ENCODE measurements at regions not wholly inside any gene's neighbourhood (a gene's known extent, or its start where the extent isn't known, plus 50 kb on each side); places are given as distances from the start of the nearest gene placed in this dataset.

DNA sequence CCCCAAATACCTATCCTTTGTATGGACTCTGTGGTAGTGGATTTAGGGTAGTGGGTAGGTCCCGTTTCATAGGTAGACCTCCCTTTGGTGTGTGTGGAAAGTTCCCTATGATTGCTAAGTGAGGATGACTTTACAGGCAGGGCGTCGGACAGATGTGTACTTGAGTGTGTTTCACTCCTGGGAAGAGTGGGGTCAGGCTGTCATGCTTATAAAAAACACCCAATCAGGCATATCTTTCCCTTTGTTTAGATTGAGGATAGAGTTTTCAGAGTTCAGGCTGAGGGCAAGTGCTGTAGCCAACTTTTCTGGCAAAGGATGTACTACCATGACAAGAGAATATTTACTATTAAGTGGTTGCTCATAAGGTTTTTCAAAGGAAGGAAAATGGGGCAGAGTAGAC lies 242.0 kb downstream of the YTHDC2 start:
- no peaks in the 10 kb centered on the region for H3K9me3 ChIP-seq
- no peak overlapping the region for H3K27ac ChIP-seq
- in situ Hi-C loops (cut with MboI; ENCODE audit: low sequenced_read_pairs in 4 of 4) = no loop called here
- TF ChIP-seq, protein P1, sequence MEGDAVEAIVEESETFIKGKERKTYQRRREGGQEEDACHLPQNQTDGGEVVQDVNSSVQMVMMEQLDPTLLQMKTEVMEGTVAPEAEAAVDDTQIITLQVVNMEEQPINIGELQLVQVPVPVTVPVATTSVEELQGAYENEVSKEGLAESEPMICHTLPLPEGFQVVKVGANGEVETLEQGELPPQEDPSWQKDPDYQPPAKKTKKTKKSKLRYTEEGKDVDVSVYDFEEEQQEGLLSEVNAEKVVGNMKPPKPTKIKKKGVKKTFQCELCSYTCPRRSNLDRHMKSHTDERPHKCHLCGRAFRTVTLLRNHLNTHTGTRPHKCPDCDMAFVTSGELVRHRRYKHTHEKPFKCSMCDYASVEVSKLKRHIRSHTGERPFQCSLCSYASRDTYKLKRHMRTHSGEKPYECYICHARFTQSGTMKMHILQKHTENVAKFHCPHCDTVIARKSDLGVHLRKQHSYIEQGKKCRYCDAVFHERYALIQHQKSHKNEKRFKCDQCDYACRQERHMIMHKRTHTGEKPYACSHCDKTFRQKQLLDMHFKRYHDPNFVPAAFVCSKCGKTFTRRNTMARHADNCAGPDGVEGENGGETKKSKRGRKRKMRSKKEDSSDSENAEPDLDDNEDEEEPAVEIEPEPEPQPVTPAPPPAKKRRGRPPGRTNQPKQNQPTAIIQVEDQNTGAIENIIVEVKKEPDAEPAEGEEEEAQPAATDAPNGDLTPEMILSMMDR (IDR thresholded peaks at IDR 0.05 in 4 of 5, conservative IDR thresholded peaks at IDR 0.05 in 1 of 5) = no peak
- no peak for TF ChIP-seq POLR2A (IDR thresholded peaks at IDR 0.05)
- H3K27me3 ChIP-seq = no peaks in the 10 kb centered on the region
- intact Hi-C loops (cut with DNase I; ENCODE audit: low total_unique reads) = no loop called here
- H3K4me1 ChIP-seq = no peaks in the 10 kb centered on the region
- H3K4me3 ChIP-seq = no peak overlapping the region
- no peaks in the 10 kb centered on the region for H3K36me3 ChIP-seq
- no peak for ATAC-seq
- DNase-seq = no peak

DNA sequence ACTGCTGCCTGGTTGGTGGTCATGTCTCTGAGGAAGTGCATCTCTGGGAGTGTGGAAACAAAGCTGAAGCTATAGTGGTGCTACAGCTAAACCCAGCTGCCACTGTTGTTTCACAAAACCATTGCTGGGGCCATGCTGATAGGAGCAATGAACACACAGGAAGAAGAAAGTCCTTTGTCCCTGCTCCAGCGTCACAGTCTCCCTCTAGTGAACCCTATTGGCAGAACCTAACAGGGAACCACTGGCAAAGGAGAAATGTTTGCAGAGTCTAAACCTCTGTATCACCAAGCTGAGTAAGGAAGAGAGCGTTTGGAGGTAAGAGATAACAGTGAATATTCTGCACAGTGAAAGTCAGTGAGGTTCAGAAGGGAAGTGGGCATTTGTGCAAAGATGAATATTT lies 244.0 kb downstream of the YTHDC2 start:
- in situ Hi-C loops (cut with MboI; ENCODE audit: low sequenced_read_pairs in 4 of 4) (no loop called here), intact Hi-C loops (cut with DNase I; ENCODE audit: low total_unique reads) (no loop called here)
- no peaks in the 10 kb centered on the region for H3K27me3 ChIP-seq
- H3K27ac ChIP-seq = no peak overlapping the region
- DNase-seq = no peak
- no peaks in the 10 kb centered on the region for H3K9me3 ChIP-seq
- no peak overlapping the region for H3K4me3 ChIP-seq
- no peak for TF ChIP-seq POLR2A (IDR thresholded peaks at IDR 0.05)
- TF ChIP-seq, protein P1 (IDR thresholded peaks at IDR 0.05 in 4 of 5, conservative IDR thresholded peaks at IDR 0.05 in 1 of 5) = no peak
- ATAC-seq = no peak
- no peaks in the 10 kb centered on the region for H3K4me1 ChIP-seq
- no peaks in the 10 kb centered on the region for H3K36me3 ChIP-seq

DNA sequence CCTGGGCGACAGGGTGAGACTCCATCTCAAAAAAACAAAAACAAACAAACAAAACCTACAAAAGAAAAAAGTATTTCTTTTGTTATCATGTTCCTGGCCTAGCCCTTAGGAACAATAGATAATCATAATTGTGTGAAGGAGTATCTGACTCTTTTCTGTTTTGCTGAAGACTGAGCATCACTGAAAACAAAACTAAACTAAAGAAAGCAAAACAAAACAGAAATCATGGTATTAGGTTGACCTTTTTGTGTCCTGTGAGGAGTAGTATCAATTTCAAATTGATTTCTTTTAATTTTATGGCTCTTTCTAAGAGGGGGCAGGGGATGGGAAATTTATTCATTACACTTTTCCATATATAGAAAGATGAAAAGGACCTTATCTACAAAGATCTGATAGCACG lies 246.0 kb downstream of the YTHDC2 start:
- ATAC-seq = no peak
- Histone ChIP-seq H3K27me3 (no peaks in the 10 kb centered on the region), H3K4me1 (no peaks in the 10 kb centered on the region), H3K4me3 (no peak overlapping the region), H3K36me3 (no peaks in the 10 kb centered on the region), H3K9me3 (no peaks in the 10 kb centered on the region), H3K27ac (no peak overlapping the region)
- in situ Hi-C loops (cut with MboI; ENCODE audit: low sequenced_read_pairs in 4 of 4) (no loop called here), intact Hi-C loops (cut with DNase I; ENCODE audit: low total_unique reads) (no loop called here)
- DNase-seq = no peak
- TF ChIP-seq, protein P1 (IDR thresholded peaks at IDR 0.05 in 4 of 5, conservative IDR thresholded peaks at IDR 0.05 in 1 of 5) = no peak
- TF ChIP-seq POLR2A (IDR thresholded peaks at IDR 0.05) = no peak

DNA sequence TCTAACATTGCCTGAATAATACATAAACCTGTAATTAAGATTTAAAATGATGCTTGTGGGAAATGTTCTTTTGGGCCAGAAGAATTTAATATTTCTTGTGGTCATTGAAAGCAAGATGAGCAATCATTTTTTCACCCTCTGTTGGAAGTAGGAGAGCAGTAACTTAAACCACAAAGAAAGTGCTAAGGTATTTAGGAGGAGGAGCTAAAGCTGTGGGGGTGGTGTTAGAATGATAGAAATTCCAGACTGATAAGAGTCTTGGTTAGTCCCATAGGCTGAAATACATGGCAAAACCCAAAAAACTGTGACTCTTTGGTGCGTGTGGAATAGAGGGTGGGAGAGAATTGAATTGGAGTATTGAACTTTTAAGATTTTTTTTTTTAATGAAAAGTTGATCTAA lies 247.0 kb downstream of the YTHDC2 start:
- in situ Hi-C loops (cut with MboI; ENCODE audit: low sequenced_read_pairs in 4 of 4) = no loop called here
- no peaks in the 10 kb centered on the region for H3K9me3 ChIP-seq
- H3K27ac ChIP-seq = no peak overlapping the region
- no peaks in the 10 kb centered on the region for H3K27me3 ChIP-seq
- ATAC-seq (no peak), DNase-seq (no peak)
- intact Hi-C loops (cut with DNase I; ENCODE audit: low total_unique reads) = no loop called here
- H3K4me3 ChIP-seq = no peak overlapping the region
- no peaks in the 10 kb centered on the region for H3K4me1 ChIP-seq
- no peaks in the 10 kb centered on the region for H3K36me3 ChIP-seq
- TF ChIP-seq, protein P1 (IDR thresholded peaks at IDR 0.05 in 4 of 5, conservative IDR thresholded peaks at IDR 0.05 in 1 of 5) = no peak
- TF ChIP-seq POLR2A (IDR thresholded peaks at IDR 0.05) = no peak

DNA sequence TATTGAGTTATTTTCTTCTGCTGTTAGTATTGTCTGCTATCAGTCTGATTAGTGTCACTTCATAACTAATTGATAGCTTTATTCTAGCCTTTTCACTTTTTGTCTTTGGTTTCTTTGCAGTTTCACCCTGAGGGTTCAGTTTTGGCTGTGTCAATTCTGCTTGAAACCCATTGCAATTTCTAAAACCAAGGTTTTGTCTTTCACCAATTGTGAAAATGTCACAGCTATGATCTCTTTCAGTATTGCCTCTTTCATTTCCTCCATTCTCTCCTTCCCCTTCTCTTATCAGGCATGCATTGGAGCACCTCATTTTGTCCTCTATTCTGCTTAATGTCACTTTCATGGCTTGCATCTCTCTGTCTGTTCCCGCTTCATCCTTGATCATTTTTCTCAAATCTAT lies 248.1 kb downstream of the YTHDC2 start:
- no peaks in the 10 kb centered on the region for H3K4me1 ChIP-seq
- in situ Hi-C loops (cut with MboI; ENCODE audit: low sequenced_read_pairs in 4 of 4) = no loop called here
- ATAC-seq (no peak), DNase-seq (no peak)
- no peaks in the 10 kb centered on the region for H3K36me3 ChIP-seq
- H3K9me3 ChIP-seq = no peaks in the 10 kb centered on the region
- no peak overlapping the region for H3K4me3 ChIP-seq
- H3K27ac ChIP-seq = no peak overlapping the region
- TF ChIP-seq, protein P1 (IDR thresholded peaks at IDR 0.05 in 4 of 5, conservative IDR thresholded peaks at IDR 0.05 in 1 of 5) = no peak
- TF ChIP-seq POLR2A (IDR thresholded peaks at IDR 0.05) = no peak
- H3K27me3 ChIP-seq = no peaks in the 10 kb centered on the region
- intact Hi-C loops (cut with DNase I; ENCODE audit: low total_unique reads) = no loop called here
